IMR-90 (cell line): ENCODE measurements at regions not wholly inside any gene's neighbourhood (a gene's known extent, or its start where the extent isn't known, plus 50 kb on each side); places are given as distances from the start of the nearest gene placed in this dataset.

Experiments used
- ATAC-seq: fragments of 200-7000 bp; cut with Tn5 transposase; 2 replicates; pipeline ENCODE4 v1.9.1; 2020; ENCODE audit warnings: low read depth, mild to moderate bottlenecking, moderate library complexity
- BruUV-seq: library from RNA; stranded (reverse); fragments of 400-500 nt; replicated peaks from 2 replicates; lab custom pipeline; 2021; lab: Mats Ljungman, UMichigan
- CTCF ChIA-PET: fragments of 300-600 bp; formaldehyde crosslinking; extraction: SDS; loops from one replicate; lab custom pipeline; 2021; ENCODE audit warnings: antibody characterized with exemption; lab: Yijun Ruan, JAX
- POLR2A ChIA-PET: fragments of 300-600 bp; sonication (Branson Sonifier 250); formaldehyde crosslinking; loops from one replicate; lab custom pipeline; 2022; ENCODE audit warnings: antibody characterized with exemption; ENCODE audit not compliant: unreplicated experiment; lab: Charles Lee
- DNase-seq: peaks from one replicate; pipeline ENCODE4 v3.0.0; 2013
- H2AFZ ChIP-seq: replicated peaks from 2 replicates; pipeline ENCODE3; 2013; ENCODE audit warnings: low read length, mild to moderate bottlenecking; ENCODE audit not compliant: poor library complexity
- H2AK5ac ChIP-seq: 2 replicates; pipeline ENCODE4 v1.6.1; 2013; ENCODE audit warnings: low read depth, low read length, inconsistent platforms
- H2AK9ac ChIP-seq: replicated peaks from 2 replicates; pipeline ENCODE3; 2013; ENCODE audit warnings: mild to moderate bottlenecking, low read depth, low read length, moderate library complexity; ENCODE audit not compliant: poor library complexity
- H2BK120ac ChIP-seq: 2 replicates; pipeline ENCODE4 v1.6.1; 2013; ENCODE audit warnings: low read depth, low read length, inconsistent platforms
- H2BK15ac ChIP-seq: 3 replicates; pipeline ENCODE4 v1.6.1; 2013; ENCODE audit warnings: low read depth, low read length, inconsistent platforms
- H2BK20ac ChIP-seq: 2 replicates; pipeline ENCODE4 v1.6.1; 2013; ENCODE audit warnings: low read depth, mild to moderate bottlenecking, inconsistent platforms, low read length, moderate library complexity
- H2BK5ac ChIP-seq: 2 replicates; pipeline ENCODE4 v1.6.1; 2013; ENCODE audit warnings: mild to moderate bottlenecking, low read depth, low read length, inconsistent platforms; ENCODE audit not compliant: poor library complexity, severe bottlenecking
- H3K14ac ChIP-seq: replicated peaks from 2 replicates; pipeline ENCODE4 v1.6.1; 2013; ENCODE audit warnings: low read depth, low read length, inconsistent platforms
- H3K18ac ChIP-seq: 2 replicates; pipeline ENCODE4 v1.6.1; 2013; ENCODE audit warnings: low read depth, low read length, control low read depth
- H3K23ac ChIP-seq: 2 replicates; pipeline ENCODE4 v1.6.1; 2013; ENCODE audit warnings: low read depth, low read length, inconsistent platforms
- H3K27ac ChIP-seq: 2 replicates; pipeline ENCODE4 v1.5.1; 2013; ENCODE audit warnings: mild to moderate bottlenecking, control low read depth, low read length; ENCODE audit not compliant: insufficient read depth
- H3K27me3 ChIP-seq: 2 replicates; pipeline ENCODE4 v1.6.1; 2013; ENCODE audit warnings: low read length; ENCODE audit not compliant: control insufficient read depth, insufficient read depth
- H3K36me3 ChIP-seq: 2 replicates; pipeline ENCODE4 v1.6.1; 2013; ENCODE audit warnings: low read length, mixed read lengths; ENCODE audit not compliant: control insufficient read depth, insufficient read depth
- H3K4ac ChIP-seq: 2 replicates; pipeline ENCODE4 v1.6.1; 2013; ENCODE audit warnings: low read depth, low read length, inconsistent platforms
- H3K4me1 ChIP-seq: 2 replicates; pipeline ENCODE4 v1.6.1; 2013; ENCODE audit warnings: low read length, mixed read lengths; ENCODE audit not compliant: control insufficient read depth, insufficient read depth
- H3K4me2 ChIP-seq: 2 replicates; pipeline ENCODE4 v1.6.1; 2013; ENCODE audit warnings: low read depth, mild to moderate bottlenecking, control low read depth, low read length, moderate library complexity
- H3K4me3 ChIP-seq: 2 replicates; pipeline ENCODE4 v1.5.1; 2013; ENCODE audit warnings: low read depth, mild to moderate bottlenecking, control low read depth, low read length, moderate library complexity; ENCODE audit not compliant: insufficient read depth
- H3K56ac ChIP-seq: 2 replicates; pipeline ENCODE4 v1.6.1; 2013; ENCODE audit warnings: low read length, inconsistent platforms; ENCODE audit not compliant: insufficient read depth; ENCODE audit errors: extremely low read depth
- H3K79me1 ChIP-seq, 2 experiments: 2 replicates each; pipeline ENCODE4 v1.6.1; 2013; ENCODE audit warnings: low read length in 2 of 2, inconsistent platforms in 1 of 2, low read depth in 1 of 2
- H3K9ac ChIP-seq: 2 replicates; pipeline ENCODE4 v1.6.1; 2013; ENCODE audit warnings: low read depth, low read length, control low read depth
- H3K9me1 ChIP-seq: 2 replicates; pipeline ENCODE4 v1.6.1; 2013; ENCODE audit warnings: low read length, inconsistent platforms; ENCODE audit not compliant: insufficient read depth
- H3K9me3 ChIP-seq: 2 replicates; pipeline ENCODE4 v1.6.1; 2013; ENCODE audit warnings: low read length; ENCODE audit not compliant: control insufficient read depth, insufficient read depth
- H4K20me1 ChIP-seq: 2 replicates; pipeline ENCODE4 v1.6.1; 2013; ENCODE audit warnings: low read length, inconsistent platforms; ENCODE audit not compliant: insufficient read depth
- H4K5ac ChIP-seq: 2 replicates; pipeline ENCODE4 v1.6.1; 2013; ENCODE audit warnings: mild to moderate bottlenecking, low read depth, low read length, control low read depth
- H4K8ac ChIP-seq, 2 experiments: 2 replicates each; pipeline ENCODE4 v1.6.1; 2013; ENCODE audit warnings: low read depth in 2 of 2, low read length in 2 of 2, control low read depth in 1 of 2, inconsistent platforms in 1 of 2
- H4K91ac ChIP-seq: 2 replicates; pipeline ENCODE4 v1.6.1; 2013; ENCODE audit warnings: low read depth, low read length, inconsistent platforms; ENCODE audit not compliant: insufficient read depth
- BHLHE40 ChIP-seq: fragments of 150-350 bp; IDR thresholded peaks from 2 replicates; pipeline ENCODE4 v1.6.1; 2016; ENCODE audit warnings: mild to moderate bottlenecking, low read depth, low read length
- CEBPB ChIP-seq: IDR thresholded peaks from 2 replicates; pipeline ENCODE4 v1.6.1; 2012; ENCODE audit warnings: low read depth, low read length, improper control_type of control experiment
- CHD1 ChIP-seq: IDR thresholded peaks from 2 replicates; pipeline ENCODE4 v1.6.1; 2012; ENCODE audit warnings: low read depth, low read length, improper control_type of control experiment
- FOS ChIP-seq: fragments of 150-350 bp; IDR thresholded peaks from 2 replicates; pipeline ENCODE4 v1.6.1; 2016; ENCODE audit warnings: low read depth, low read length
- MAFK ChIP-seq: IDR thresholded peaks from 2 replicates; pipeline ENCODE4 v1.6.1; 2012; ENCODE audit warnings: low read depth, low read length, improper control_type of control experiment
- MAZ ChIP-seq: IDR thresholded peaks from 2 replicates; pipeline ENCODE4 v1.6.1; 2012; ENCODE audit warnings: low read depth, mild to moderate bottlenecking, low read length, improper control_type of control experiment, moderate library complexity, borderline replicate concordance
- MXI1 ChIP-seq: IDR thresholded peaks from 2 replicates; pipeline ENCODE4 v1.6.1; 2012; ENCODE audit warnings: low read depth, mild to moderate bottlenecking, low read length, moderate library complexity, borderline replicate concordance
- NFE2L2 ChIP-seq: fragments of 150-350 bp; IDR thresholded peaks from 2 replicates; pipeline ENCODE4 v1.6.1; 2016; ENCODE audit warnings: low read depth, mild to moderate bottlenecking, low read length
- POLR2A ChIP-seq: IDR thresholded peaks from 2 replicates; pipeline ENCODE4 v1.6.1; 2012; ENCODE audit warnings: mild to moderate bottlenecking, low read depth, low read length
- RAD21 ChIP-seq: IDR thresholded peaks from 2 replicates; pipeline ENCODE4 v1.6.1; 2012; ENCODE audit warnings: low read length, improper control_type of control experiment
- RCOR1 ChIP-seq: IDR thresholded peaks from 2 replicates; pipeline ENCODE4 v1.6.1; 2012; ENCODE audit warnings: mild to moderate bottlenecking, low read length, improper control_type of control experiment; ENCODE audit not compliant: insufficient replicate concordance
- RFX5 ChIP-seq: IDR thresholded peaks from 2 replicates; pipeline ENCODE4 v1.8.0; 2012; ENCODE audit warnings: low read depth, mild to moderate bottlenecking, low read length, moderate library complexity
- SMC3 ChIP-seq: fragments of 150-350 bp; IDR thresholded peaks from 2 replicates; pipeline ENCODE4 v1.6.1; 2016; ENCODE audit warnings: low read depth, mild to moderate bottlenecking, antibody characterized with exemption, low read length, moderate library complexity
- USF2 ChIP-seq: fragments of 150-350 bp; IDR thresholded peaks from 2 replicates; pipeline ENCODE4 v1.6.1; 2017; ENCODE audit warnings: mild to moderate bottlenecking, antibody characterized with exemption, low read length, low read depth
- WGBS, 2 experiments: methylation state at CpG; one replicate each; pipeline versions ENCODE4 v1.1.5 to v1.1.7; 2013; ENCODE audit warnings: missing lambda C conversion rate in 2 of 2; ENCODE audit not compliant: insufficient read length in 1 of 2; ENCODE audit errors: extremely low coverage in 2 of 2; 5-methylcytosine and 5-hydroxymethylcytosine counted together
- dilution Hi-C: fragments of 300-500 bp; cut with HindIII; formaldehyde crosslinking; loops from one replicate; pipeline ENCODE4 v1.14.3; 2018; ENCODE audit warnings: low sequenced_read_pairs; ENCODE audit not compliant: unreplicated experiment
- in situ Hi-C: fragments of 300-500 bp; cut with MboI; formaldehyde crosslinking; loops from 3 replicates; pipeline ENCODE4 v1.14.3; 2019; ENCODE audit warnings: low sequenced_read_pairs, inconsistent platforms, mixed read lengths
- intact Hi-C: fragments of 100-400 bp; cut with micrococcal nuclease; formaldehyde crosslinking; loops from 2 replicates; pipeline ENCODE4 v1.10.0; 2022
- TF ChIP-seq, protein P1 (sequence below): fragments of 150-350 bp; IDR thresholded peaks from 2 replicates; pipeline ENCODE4 v1.6.1; 2016; ENCODE audit warnings: low read depth, mild to moderate bottlenecking, low read length, moderate library complexity, borderline replicate concordance
- TF ChIP-seq, protein P2 (sequence below): conservative IDR thresholded peaks from 2 replicates; pipeline ENCODE4 v1.5.1; 2012; ENCODE audit warnings: mild to moderate bottlenecking, low read depth, low read length, improper control_type of control experiment

GRCh38 chr2:192932376-192932775, 737.6 kb upstream of the TMEFF2 start:
- no peak overlapping the region for H2BK15ac ChIP-seq
- H2AK5ac ChIP-seq, result no peak overlapping the region
- H3K4ac ChIP-seq, result no peak overlapping the region
- H4K91ac ChIP-seq, result no peak overlapping the region
- no peak overlapping the region for H3K9ac ChIP-seq
- H3K9me3 ChIP-seq, result peaks cover 3% of the 10 kb centered on the region
- TF ChIP-seq MXI1 (no peak), CHD1 (no peak), MAZ (no peak), POLR2A (no peak), CEBPB (no peak), FOS (no peak), RFX5 (no peak), MAFK (no peak), RAD21 (no peak), NFE2L2 (no peak), BHLHE40 (no peak), SMC3 (no peak), USF2 (no peak), RCOR1 (no peak)
- TF ChIP-seq, protein P1, sequence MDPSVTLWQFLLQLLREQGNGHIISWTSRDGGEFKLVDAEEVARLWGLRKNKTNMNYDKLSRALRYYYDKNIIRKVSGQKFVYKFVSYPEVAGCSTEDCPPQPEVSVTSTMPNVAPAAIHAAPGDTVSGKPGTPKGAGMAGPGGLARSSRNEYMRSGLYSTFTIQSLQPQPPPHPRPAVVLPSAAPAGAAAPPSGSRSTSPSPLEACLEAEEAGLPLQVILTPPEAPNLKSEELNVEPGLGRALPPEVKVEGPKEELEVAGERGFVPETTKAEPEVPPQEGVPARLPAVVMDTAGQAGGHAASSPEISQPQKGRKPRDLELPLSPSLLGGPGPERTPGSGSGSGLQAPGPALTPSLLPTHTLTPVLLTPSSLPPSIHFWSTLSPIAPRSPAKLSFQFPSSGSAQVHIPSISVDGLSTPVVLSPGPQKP, result no peak
- TF ChIP-seq, protein P2, sequence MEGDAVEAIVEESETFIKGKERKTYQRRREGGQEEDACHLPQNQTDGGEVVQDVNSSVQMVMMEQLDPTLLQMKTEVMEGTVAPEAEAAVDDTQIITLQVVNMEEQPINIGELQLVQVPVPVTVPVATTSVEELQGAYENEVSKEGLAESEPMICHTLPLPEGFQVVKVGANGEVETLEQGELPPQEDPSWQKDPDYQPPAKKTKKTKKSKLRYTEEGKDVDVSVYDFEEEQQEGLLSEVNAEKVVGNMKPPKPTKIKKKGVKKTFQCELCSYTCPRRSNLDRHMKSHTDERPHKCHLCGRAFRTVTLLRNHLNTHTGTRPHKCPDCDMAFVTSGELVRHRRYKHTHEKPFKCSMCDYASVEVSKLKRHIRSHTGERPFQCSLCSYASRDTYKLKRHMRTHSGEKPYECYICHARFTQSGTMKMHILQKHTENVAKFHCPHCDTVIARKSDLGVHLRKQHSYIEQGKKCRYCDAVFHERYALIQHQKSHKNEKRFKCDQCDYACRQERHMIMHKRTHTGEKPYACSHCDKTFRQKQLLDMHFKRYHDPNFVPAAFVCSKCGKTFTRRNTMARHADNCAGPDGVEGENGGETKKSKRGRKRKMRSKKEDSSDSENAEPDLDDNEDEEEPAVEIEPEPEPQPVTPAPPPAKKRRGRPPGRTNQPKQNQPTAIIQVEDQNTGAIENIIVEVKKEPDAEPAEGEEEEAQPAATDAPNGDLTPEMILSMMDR, result no peak
- H2AFZ ChIP-seq, result no peak overlapping the region
- ChIA-PET POLR2A (no interaction called here), CTCF (no interaction called here)
- no peak overlapping the region for H2BK5ac ChIP-seq
- H3K27ac ChIP-seq, result no peak overlapping the region
- H3K36me3 ChIP-seq, result no peaks in the 10 kb centered on the region
- H2AK9ac ChIP-seq, result no peak overlapping the region
- intact Hi-C loops (no loop called here), in situ Hi-C loops (no loop called here), dilution Hi-C loops (no loop called here)
- H3K9me1 ChIP-seq, result no peaks in the 10 kb centered on the region
- ATAC-seq (no peak), DNase-seq (no peak)
- H3K27me3 ChIP-seq, result no peaks in the 10 kb centered on the region
- no peak overlapping the region for H3K4me2 ChIP-seq
- H3K23ac ChIP-seq, result no peak overlapping the region
- H4K8ac ChIP-seq, result no peak overlapping the region
- BruUV-seq, result no TSS peak
- H2BK120ac ChIP-seq, result no peak overlapping the region
- H4K20me1 ChIP-seq, result no peaks in the 10 kb centered on the region
- no peak overlapping the region for H3K4me3 ChIP-seq
- H4K5ac ChIP-seq, result no peak overlapping the region
- H3K14ac ChIP-seq, result no peak overlapping the region
- H3K4me1 ChIP-seq, result no peaks in the 10 kb centered on the region
- no peak overlapping the region for H3K56ac ChIP-seq
- H3K79me1 ChIP-seq, result no peaks in the 10 kb centered on the region
- WGBS, 2 experiments, result no CpG with 5 or more reads among the region's 1 CpG
- H3K18ac ChIP-seq, result no peak overlapping the region
- no peak overlapping the region for H2BK20ac ChIP-seq
